IPS DF 6.9 (cell line): ENCODE measurements at regions not wholly inside any gene's neighbourhood (a gene's known extent, or its start where the extent isn't known, plus 50 kb on each side); places are given as distances from the start of the nearest gene placed in this dataset.

Experiments used
- DNase-seq: peaks from one replicate; pipeline ENCODE4 v3.0.0-alpha.2; 2013; ENCODE audit warnings: low read depth, low spot score
- H3K27ac ChIP-seq: one replicate; pipeline ENCODE4 v1.5.1; 2013; ENCODE audit warnings: low read length, control low read depth
- H3K27me3 ChIP-seq: 2 replicates; pipeline ENCODE4 v1.6.1; 2013; ENCODE audit warnings: mild to moderate bottlenecking, low read length; ENCODE audit not compliant: control insufficient read depth, insufficient read depth
- H3K36me3 ChIP-seq: 2 replicates; pipeline ENCODE4 v1.6.1; 2013; ENCODE audit warnings: low read length; ENCODE audit not compliant: control insufficient read depth, insufficient read depth
- H3K4me1 ChIP-seq: 2 replicates; pipeline ENCODE4 v1.6.1; 2013; ENCODE audit warnings: low read length; ENCODE audit not compliant: control insufficient read depth, insufficient read depth
- H3K4me3 ChIP-seq: 2 replicates; pipeline ENCODE4 v1.5.1; 2013; ENCODE audit warnings: mild to moderate bottlenecking, low read length
- H3K9me3 ChIP-seq: 2 replicates; pipeline ENCODE4 v1.6.1; 2013; ENCODE audit warnings: low read length, inconsistent platforms; ENCODE audit not compliant: control insufficient read depth, insufficient read depth
- WGBS: extraction: QIAGEN DNeasy Blood & Tissue Kit; methylation state at CpG from one replicate; pipeline ENCODE4 v1.1.7; 2013; ENCODE audit warnings: mixed read lengths, missing lambda C conversion rate; ENCODE audit not compliant: insufficient read length, insufficient coverage; 5-methylcytosine and 5-hydroxymethylcytosine counted together

DNA sequence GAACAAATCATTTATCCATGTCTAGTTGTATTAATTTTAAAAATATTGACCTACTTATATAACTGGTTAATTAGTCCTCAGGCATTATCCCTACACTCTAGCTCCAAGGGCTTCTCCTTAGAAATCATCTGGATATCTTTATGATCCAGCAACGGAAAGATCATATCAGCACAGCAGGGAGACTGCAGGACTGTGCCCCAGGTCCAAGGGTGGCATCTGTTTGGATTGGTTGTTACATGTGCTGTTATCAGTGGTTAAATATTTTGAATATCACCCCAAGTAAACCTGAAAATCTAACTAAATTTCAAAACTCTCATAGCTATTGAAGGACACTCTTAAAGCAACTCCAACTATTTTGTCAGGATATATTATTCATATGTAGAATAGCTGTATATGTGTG lies 556.2 kb upstream of the ZEB2 start:
- H3K27me3 ChIP-seq = no peaks in the 10 kb centered on the region
- DNase-seq = no peak
- no peak overlapping the region for H3K4me3 ChIP-seq
- no peak overlapping the region for H3K27ac ChIP-seq
- no peaks in the 10 kb centered on the region for H3K9me3 ChIP-seq
- no CpG with 5 or more reads among the region's 1 CpG for WGBS
- H3K36me3 ChIP-seq = no peaks in the 10 kb centered on the region
- H3K4me1 ChIP-seq = no peaks in the 10 kb centered on the region

GRCh38 chr2:145075454-145076062 lies 555.6 kb upstream of the ZEB2 start:
- no CpG with 5 or more reads among the region's 1 CpG for WGBS

GRCh38 chr2:145070703-145071102 lies 550.8 kb upstream of the ZEB2 start:
- DNase-seq = no peak
- Histone ChIP-seq H3K27me3 (no peaks in the 10 kb centered on the region), H3K9me3 (no peaks in the 10 kb centered on the region), H3K4me1 (no peaks in the 10 kb centered on the region), H3K27ac (no peak overlapping the region), H3K4me3 (no peak overlapping the region), H3K36me3 (no peaks in the 10 kb centered on the region)

More at GRCh38 chr2:145075454-145076062, 555.6 kb upstream of the ZEB2 start:
- H3K9me3 ChIP-seq = no peaks in the 10 kb centered on the region
- H3K4me1 ChIP-seq = no peaks in the 10 kb centered on the region
- H3K36me3 ChIP-seq = no peaks in the 10 kb centered on the region
- no peak overlapping the region for H3K27ac ChIP-seq
- H3K4me3 ChIP-seq = no peak overlapping the region
- no peak for DNase-seq
- H3K27me3 ChIP-seq = no peaks in the 10 kb centered on the region

GRCh38 chr2:145068509-145068908 lies 548.6 kb upstream of the ZEB2 start:
- no peaks in the 10 kb centered on the region for H3K4me1 ChIP-seq
- H3K36me3 ChIP-seq = no peaks in the 10 kb centered on the region
- H3K4me3 ChIP-seq = no peak overlapping the region
- H3K27me3 ChIP-seq = no peaks in the 10 kb centered on the region
- WGBS = no CpG with 5 or more reads among the region's 2 CpGs
- H3K9me3 ChIP-seq = no peaks in the 10 kb centered on the region
- no peak for DNase-seq
- no peak overlapping the region for H3K27ac ChIP-seq

- Histone ChIP-seq H3K9me3 (no peaks in the 10 kb centered on the region), H3K27me3 (no peaks in the 10 kb centered on the region), H3K4me1 (no peaks in the 10 kb centered on the region), H3K36me3 (no peaks in the 10 kb centered on the region), H3K4me3 (no peak overlapping the region), H3K27ac (no peak overlapping the region)
- no peak for DNase-seq
- WGBS = no CpG with 5 or more reads among the region's 6 CpGs
Measured at GRCh38 chr2:145067549-145068030, 547.7 kb upstream of the ZEB2 start.

GRCh38 chr2:145066856-145067548 lies 547.1 kb upstream of the ZEB2 start:
- H3K9me3 ChIP-seq = no peaks in the 10 kb centered on the region
- no peak overlapping the region for H3K27ac ChIP-seq
- no peak for DNase-seq
- WGBS = no CpG with 5 or more reads among the region's 3 CpGs
- H3K36me3 ChIP-seq = no peaks in the 10 kb centered on the region
- no peaks in the 10 kb centered on the region for H3K4me1 ChIP-seq
- H3K27me3 ChIP-seq = no peaks in the 10 kb centered on the region
- no peak overlapping the region for H3K4me3 ChIP-seq

GRCh38 chr2:145066151-145066661 lies 546.3 kb upstream of the ZEB2 start:
- no peaks in the 10 kb centered on the region for H3K27me3 ChIP-seq
- H3K9me3 ChIP-seq = no peaks in the 10 kb centered on the region
- no peak overlapping the region for H3K4me3 ChIP-seq
- no CpG with 5 or more reads among the region's 4 CpGs for WGBS
- no peaks in the 10 kb centered on the region for H3K36me3 ChIP-seq
- no peak overlapping the region for H3K27ac ChIP-seq
- no peak for DNase-seq
- no peaks in the 10 kb centered on the region for H3K4me1 ChIP-seq

DNA sequence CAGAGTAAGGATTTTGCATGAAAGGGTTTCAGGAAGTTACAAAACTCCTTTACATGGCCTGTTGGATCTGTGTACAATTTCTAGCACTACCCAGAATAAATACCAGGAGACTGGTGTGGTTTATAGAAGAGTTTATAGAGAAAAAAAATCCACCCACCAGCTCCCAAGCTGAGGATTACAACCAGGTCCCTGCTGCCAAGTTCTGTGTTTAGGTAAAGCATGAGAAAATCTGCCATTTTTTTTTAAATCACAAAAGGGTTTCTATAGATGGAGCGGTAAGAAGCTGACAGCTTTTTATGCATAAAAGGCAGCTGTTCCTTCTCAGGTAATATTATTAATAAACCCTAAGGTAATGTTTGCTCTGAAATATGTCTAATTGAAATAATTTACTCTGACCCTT lies 545.4 kb upstream of the ZEB2 start:
- no peak overlapping the region for H3K4me3 ChIP-seq
- H3K4me1 ChIP-seq = no peaks in the 10 kb centered on the region
- no peaks in the 10 kb centered on the region for H3K27me3 ChIP-seq
- no CpG with 5 or more reads among the region's 1 CpG for WGBS
- no peaks in the 10 kb centered on the region for H3K9me3 ChIP-seq
- H3K36me3 ChIP-seq = no peaks in the 10 kb centered on the region
- DNase-seq = no peak
- H3K27ac ChIP-seq = no peak overlapping the region

DNA sequence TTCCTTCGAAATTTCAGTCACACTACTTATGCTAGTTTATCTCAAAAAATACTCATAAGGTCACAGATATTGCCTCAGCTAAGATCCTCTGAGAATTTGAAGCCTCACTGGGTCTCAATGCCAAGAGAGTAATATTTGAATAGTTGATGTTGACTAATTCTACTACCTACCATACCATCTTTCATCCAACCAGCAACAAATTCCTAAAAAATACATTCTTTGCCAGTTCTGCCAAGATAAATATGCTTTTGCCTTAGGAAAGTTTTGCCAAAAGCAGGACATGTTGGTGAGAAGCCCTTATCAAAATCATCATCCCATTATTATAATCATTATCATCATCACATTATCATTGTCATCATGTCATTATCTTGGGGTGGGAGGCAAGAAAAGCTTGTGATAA lies 544.6 kb upstream of the ZEB2 start:
- H3K4me1 ChIP-seq = no peaks in the 10 kb centered on the region
- H3K9me3 ChIP-seq = no peaks in the 10 kb centered on the region
- no peaks in the 10 kb centered on the region for H3K27me3 ChIP-seq
- H3K36me3 ChIP-seq = no peaks in the 10 kb centered on the region
- no peak overlapping the region for H3K27ac ChIP-seq
- no peak overlapping the region for H3K4me3 ChIP-seq
- DNase-seq = no peak
- WGBS = no CpG with 5 or more reads among the region's 1 CpG

DNA sequence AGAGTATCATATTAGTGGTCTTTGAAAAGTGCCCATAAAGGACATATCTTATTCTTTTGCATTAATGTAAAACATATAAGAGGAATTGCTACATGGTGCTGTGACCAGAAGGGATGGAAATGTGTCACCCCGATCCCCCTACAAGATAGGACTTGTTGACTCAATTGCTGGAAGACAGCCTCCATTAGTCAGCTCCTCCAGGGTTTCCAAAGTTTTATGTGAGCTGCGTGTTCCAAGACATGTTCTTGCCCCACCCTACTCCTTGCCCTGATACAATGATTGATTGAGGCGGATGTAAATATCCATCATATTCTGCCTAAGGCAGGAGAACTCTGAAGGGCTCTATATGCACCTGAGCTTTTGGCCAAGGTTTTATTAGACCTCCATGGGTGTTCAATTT lies 541.0 kb upstream of the ZEB2 start:
- no CpG with 5 or more reads among the region's 3 CpGs for WGBS
- Histone ChIP-seq H3K4me3 (no peak overlapping the region), H3K27ac (no peak overlapping the region), H3K27me3 (no peaks in the 10 kb centered on the region), H3K36me3 (no peaks in the 10 kb centered on the region), H3K9me3 (no peaks in the 10 kb centered on the region), H3K4me1 (no peaks in the 10 kb centered on the region)
- DNase-seq = no peak

- Histone ChIP-seq H3K27ac (no peak overlapping the region), H3K4me3 (no peak overlapping the region), H3K9me3 (no peaks in the 10 kb centered on the region), H3K27me3 (no peaks in the 10 kb centered on the region), H3K4me1 (no peaks in the 10 kb centered on the region), H3K36me3 (no peaks in the 10 kb centered on the region)
- no CpG with 5 or more reads among the region's 2 CpGs for WGBS
- DNase-seq = no peak
Measured at GRCh38 chr2:145059914-145060313, 540.0 kb upstream of the ZEB2 start.
